Colonic mucosa (tissue), 4 donors: ENCODE measurements at regions not wholly inside any gene's neighbourhood (a gene's known extent, or its start where the extent isn't known, plus 50 kb on each side); places are given as distances from the start of the nearest gene placed in this dataset.

Source experiments
- DNase-seq: peaks from one replicate; pipeline ENCODE4 v3.0.0-alpha.2; 2020
- H3K27ac ChIP-seq: fragments of 200-600 bp; one replicate; pipeline ENCODE4 v1.8.0; 2021
- H3K27me3 ChIP-seq: fragments of 200-600 bp; one replicate; pipeline ENCODE4 v1.8.0; 2021
- H3K36me3 ChIP-seq: fragments of 200-600 bp; one replicate; pipeline ENCODE4 v1.8.0; 2021
- H3K4me1 ChIP-seq: fragments of 200-600 bp; one replicate; pipeline ENCODE4 v1.8.0; 2021; ENCODE audit warnings: mild to moderate bottlenecking
- H3K4me3 ChIP-seq: fragments of 200-600 bp; one replicate; pipeline ENCODE4 v1.8.0; 2021
- H3K9ac ChIP-seq, 2 donors: one replicate each; pipeline ENCODE4 v1.7.0; 2013; ENCODE audit warnings: control low read depth in 2 of 2, low read depth in 2 of 2, low read length in 2 of 2
- H3K9me3 ChIP-seq: fragments of 200-600 bp; one replicate; pipeline ENCODE4 v1.8.0; 2021
- CTCF ChIP-seq: fragments of 200-600 bp; IDR thresholded peaks from one replicate; pipeline ENCODE4 v1.8.0; 2022; ENCODE audit warnings: antibody characterized with exemption, mild to moderate bottlenecking
- intact Hi-C: fragments of 100-400 bp; cut with DNase I; formaldehyde crosslinking; loops from one replicate; pipeline ENCODE4 v1.14.1; 2022
- donor health status: healthy.
- donor health status: DM: no; HTN: no; CAD: no.
- donor health status: DM: no; HTN: no; CAD: no.

- intact Hi-C loops, result no loop called here
- no peak overlapping the region for H3K27ac ChIP-seq
- no peak for DNase-seq
- no peaks in the 10 kb centered on the region for H3K9me3 ChIP-seq
- H3K4me1 ChIP-seq, result no peaks in the 10 kb centered on the region
- no peak overlapping the region for H3K9ac ChIP-seq
- TF ChIP-seq CTCF, result no peak
- H3K4me3 ChIP-seq, result no peak overlapping the region
- H3K27me3 ChIP-seq, result no peaks in the 10 kb centered on the region
- no peaks in the 10 kb centered on the region for H3K36me3 ChIP-seq
Measured at GRCh38 chr15:95429345-95429744, 901.2 kb upstream of the NR2F2 start.

GRCh38 chr15:95431518-95431917 is 899.0 kb upstream of the NR2F2 start:
- intact Hi-C loops, result no loop called here
- no peak overlapping the region for H3K9ac ChIP-seq
- DNase-seq, result no peak
- no peak overlapping the region for H3K4me3 ChIP-seq
- H3K36me3 ChIP-seq, result no peaks in the 10 kb centered on the region
- H3K4me1 ChIP-seq, result no peaks in the 10 kb centered on the region
- TF ChIP-seq CTCF, result no peak
- H3K9me3 ChIP-seq, result no peaks in the 10 kb centered on the region
- no peaks in the 10 kb centered on the region for H3K27me3 ChIP-seq
- H3K27ac ChIP-seq, result no peak overlapping the region

GRCh38 chr15:95432878-95433405 is 897.6 kb upstream of the NR2F2 start:
- Histone ChIP-seq H3K36me3 (no peaks in the 10 kb centered on the region), H3K9me3 (no peaks in the 10 kb centered on the region), H3K9ac (no peak overlapping the region), H3K27me3 (no peaks in the 10 kb centered on the region), H3K4me3 (no peak overlapping the region), H3K4me1 (no peaks in the 10 kb centered on the region), H3K27ac (no peak overlapping the region)
- no peak for TF ChIP-seq CTCF
- DNase-seq, result no peak
- intact Hi-C loops, result no loop called here

- Histone ChIP-seq H3K9me3 (no peaks in the 10 kb centered on the region), H3K27ac (no peak overlapping the region), H3K36me3 (no peaks in the 10 kb centered on the region), H3K4me1 (no peaks in the 10 kb centered on the region), H3K4me3 (no peak overlapping the region), H3K9ac (no peak overlapping the region), H3K27me3 (no peaks in the 10 kb centered on the region)
- intact Hi-C loops, result no loop called here
- DNase-seq, result no peak
- TF ChIP-seq CTCF, result no peak
Measured at GRCh38 chr15:95439922-95440376, 890.6 kb upstream of the NR2F2 start.

- DNase-seq, result no peak
- no peak overlapping the region for H3K27ac ChIP-seq
- H3K4me1 ChIP-seq, result no peaks in the 10 kb centered on the region
- H3K9me3 ChIP-seq, result no peaks in the 10 kb centered on the region
- TF ChIP-seq CTCF, result no peak
- H3K9ac ChIP-seq, result no peak overlapping the region
- no peak overlapping the region for H3K4me3 ChIP-seq
- no peaks in the 10 kb centered on the region for H3K27me3 ChIP-seq
- intact Hi-C loops, result no loop called here
- no peaks in the 10 kb centered on the region for H3K36me3 ChIP-seq
Measured at GRCh38 chr15:95440712-95441111, 889.8 kb upstream of the NR2F2 start.
